HEK293 (cell line): ENCODE measurements at regions not wholly inside any gene's neighbourhood (a gene's known extent, or its start where the extent isn't known, plus 50 kb on each side); places are given as distances from the start of the nearest gene placed in this dataset.

Experiments used
- CTCF ChIA-PET: fragments of 350-600 bp; formaldehyde crosslinking; extraction: SDS; loops from one replicate; lab custom pipeline; 2021; ENCODE audit warnings: antibody characterized with exemption; lab: Yijun Ruan, JAX
- POLR2A ChIA-PET: fragments of 300-600 bp; formaldehyde crosslinking; extraction: SDS; loops from one replicate; lab custom pipeline; 2020; ENCODE audit warnings: antibody characterized with exemption, inconsistent platforms; lab: Yijun Ruan, JAX
- H3K27ac ChIP-seq: fragments of 200-500 bp; sonication (Bioruptor generic); 2 replicates; pipeline ENCODE4 v1.5.1; 2014; ENCODE audit warnings: low read depth, low read length, control low read depth, inconsistent platforms; ENCODE audit errors: extremely low read depth
- H3K36me3 ChIP-seq, 2 experiments: fragments of 200-500 bp in 1 of 2; sonication (Bioruptor generic) in 1 of 2; 1 replicate in 1 of 2; 2 replicates in 1 of 2; pipeline ENCODE4 v1.5.1; 2014 to 2017; ENCODE audit warnings: inconsistent platforms in 2 of 2, low read length in 2 of 2; ENCODE audit not compliant: control insufficient read depth in 2 of 2, insufficient read depth in 1 of 2
- H3K4me1 ChIP-seq: fragments of 200-500 bp; sonication (Bioruptor generic); 2 replicates; pipeline ENCODE4 v1.5.1; 2014; ENCODE audit warnings: mild to moderate bottlenecking, low read length, inconsistent platforms; ENCODE audit not compliant: control insufficient read depth, insufficient read depth
- H3K4me3 ChIP-seq: 2 replicates; pipeline ENCODE4 v1.5.1; 2011; ENCODE audit warnings: low read depth, mild to moderate bottlenecking, control low read depth, low read length, moderate library complexity
- H3K9me3 ChIP-seq: fragments of 200-500 bp; sonication (Bioruptor generic); 2 replicates; pipeline ENCODE4 v1.5.1; 2014; ENCODE audit warnings: low read depth, low read length, inconsistent platforms; ENCODE audit not compliant: control insufficient read depth, insufficient read depth
- HOXC10 ChIP-seq: sonication (generic); formaldehyde crosslinking; IDR thresholded peaks from 2 replicates; pipeline ENCODE4 v1.8.1; 2023; ENCODE audit warnings: mild to moderate bottlenecking, missing genetic modification reagents
- KLF17 ChIP-seq: fragments of 450-650 bp; formaldehyde crosslinking; IDR thresholded peaks from 2 replicates; pipeline ENCODE4 v1.5.1; 2016; ENCODE audit warnings: missing biosample characterization, missing genetic modification characterization
- KLF8 ChIP-seq: fragments of 450-650 bp; formaldehyde crosslinking; IDR thresholded peaks from 2 replicates; pipeline ENCODE4 v1.5.1; 2016; ENCODE audit warnings: missing biosample characterization, missing genetic modification characterization
- ZBTB44 ChIP-seq: fragments of 450-650 bp; IDR thresholded peaks from 2 replicates; pipeline ENCODE4 v1.5.1; 2018; ENCODE audit warnings: missing biosample characterization, mild to moderate bottlenecking, missing genetic modification characterization
- ZBTB7A ChIP-seq: fragments of 450-650 bp; formaldehyde crosslinking; IDR thresholded peaks from 2 replicates; pipeline ENCODE4 v1.5.1; 2016; ENCODE audit warnings: low read depth, missing biosample characterization, missing genetic modification characterization
- ZFP41 ChIP-seq: fragments of 450-650 bp; formaldehyde crosslinking; IDR thresholded peaks from 2 replicates; pipeline ENCODE4 v1.5.1; 2016; ENCODE audit warnings: missing biosample characterization, missing genetic modification characterization, borderline replicate concordance
- ZNF18 ChIP-seq: fragments of 450-650 bp; formaldehyde crosslinking; IDR thresholded peaks from 2 replicates; pipeline ENCODE4 v1.5.1; 2016; ENCODE audit warnings: missing biosample characterization, missing genetic modification characterization
- ZNF202 ChIP-seq: fragments of 450-650 bp; formaldehyde crosslinking; IDR thresholded peaks from 2 replicates; pipeline ENCODE4 v1.5.1; 2016; ENCODE audit warnings: missing biosample characterization, missing genetic modification characterization, borderline replicate concordance
- ZNF211 ChIP-seq: fragments of 450-650 bp; formaldehyde crosslinking; IDR thresholded peaks from 2 replicates; pipeline ENCODE4 v1.5.1; 2016; ENCODE audit warnings: low read depth, missing biosample characterization, missing genetic modification characterization
- ZNF221 ChIP-seq: fragments of 450-650 bp; formaldehyde crosslinking; IDR thresholded peaks from 2 replicates; pipeline ENCODE4 v1.5.1; 2017; ENCODE audit warnings: missing biosample characterization, missing genetic modification characterization, borderline replicate concordance
- ZNF274 ChIP-seq, 2 experiments: fragments of 200-500 bp in 1 of 2; fragments of 450-650 bp in 1 of 2; sonication (Bioruptor generic) in 1 of 2; formaldehyde crosslinking in 1 of 2; IDR thresholded peaks; 2 replicates each; pipeline versions ENCODE4 v1.5.1 to v1.6.1; 2014 to 2016; ENCODE audit warnings: borderline replicate concordance in 1 of 2, inconsistent platforms in 1 of 2, low read length in 1 of 2, missing biosample characterization in 1 of 2, missing genetic modification characterization in 1 of 2
- ZNF280C ChIP-seq: fragments of 450-650 bp; formaldehyde crosslinking; IDR thresholded peaks from 2 replicates; pipeline ENCODE4 v1.5.1; 2016; ENCODE audit warnings: missing biosample characterization, missing genetic modification characterization
- ZNF366 ChIP-seq: fragments of 450-650 bp; formaldehyde crosslinking; conservative IDR thresholded peaks from 2 replicates; pipeline ENCODE4 v1.5.1; 2016; ENCODE audit warnings: missing biosample characterization, missing genetic modification characterization
- ZNF37A ChIP-seq: fragments of 450-650 bp; IDR thresholded peaks from 2 replicates; pipeline ENCODE4 v1.5.1; 2018; ENCODE audit warnings: missing biosample characterization, missing genetic modification characterization
- ZNF391 ChIP-seq: fragments of 450-650 bp; formaldehyde crosslinking; IDR thresholded peaks from 2 replicates; pipeline ENCODE4 v1.5.1; 2016; ENCODE audit warnings: low read depth, missing biosample characterization, missing genetic modification characterization, borderline replicate concordance
- ZNF488 ChIP-seq: fragments of 450-650 bp; formaldehyde crosslinking; IDR thresholded peaks from 2 replicates; pipeline ENCODE4 v1.5.1; 2016; ENCODE audit warnings: missing biosample characterization, missing genetic modification characterization
- ZNF501 ChIP-seq: fragments of 450-650 bp; formaldehyde crosslinking; IDR thresholded peaks from 2 replicates; pipeline ENCODE4 v1.5.1; 2016; ENCODE audit warnings: missing biosample characterization, missing genetic modification characterization
- ZNF544 ChIP-seq: fragments of 450-650 bp; formaldehyde crosslinking; IDR thresholded peaks from 2 replicates; pipeline ENCODE4 v1.5.0; 2017; ENCODE audit warnings: missing biosample characterization, missing genetic modification characterization
- ZNF626 ChIP-seq: fragments of 450-650 bp; sonication (Bioruptor Pico); formaldehyde crosslinking; IDR thresholded peaks from 2 replicates; pipeline ENCODE4 v1.5.1; 2018; ENCODE audit warnings: missing biosample characterization, missing genetic modification characterization, inconsistent platforms
- ZNF660 ChIP-seq: fragments of 450-650 bp; IDR thresholded peaks from 2 replicates; pipeline ENCODE4 v1.5.1; 2018; ENCODE audit warnings: missing biosample characterization, mild to moderate bottlenecking, missing genetic modification characterization
- ZSCAN5A ChIP-seq: fragments of 450-650 bp; formaldehyde crosslinking; IDR thresholded peaks from 2 replicates; pipeline ENCODE4 v1.5.1; 2016; ENCODE audit warnings: missing biosample characterization, missing genetic modification characterization

GRCh38 chr4:181671672-181672071, 571.5 kb upstream of the TENM3 start (continued):
- TF ChIP-seq KLF17 (tag by site-specific recombination) (no peak), ZNF280C (no peak), ZNF544 (tag by site-specific recombination) (no peak), ZNF488 (tag by site-specific recombination) (no peak), ZNF626 (tag by site-specific recombination) (no peak), ZNF391 (tag by site-specific recombination) (no peak), ZSCAN5A (tag by site-specific recombination) (no peak), ZNF18 (no peak), ZBTB44 (tag by site-specific recombination) (no peak), ZNF501 (tag by site-specific recombination) (no peak)

- Histone ChIP-seq H3K36me3 (no peaks in the 10 kb centered on the region), H3K4me1 (no peaks in the 10 kb centered on the region), H3K27ac (no peak overlapping the region)
- POLR2A ChIA-PET, result no interaction called here
- TF ChIP-seq ZBTB7A (tag by site-specific recombination) (no peak), KLF8 (no peak), ZNF626 (tag by site-specific recombination) (no peak), ZNF37A (tag by site-specific recombination) (no peak), ZNF366 (tag by site-specific recombination) (no peak), ZNF221 (tag by site-specific recombination) (no peak), ZNF660 (tag by site-specific recombination) (no peak), ZNF211 (tag by site-specific recombination) (no peak), ZFP41 (tag by site-specific recombination) (no peak), ZNF274 (IDR thresholded peaks at IDR 0.05; ENCODE audit: low read length) (no peak), ZNF274 (tag by site-specific recombination; IDR thresholded peaks at IDR 0.05; ENCODE audit: borderline replicate concordance) (no peak), ZNF202 (no peak), HOXC10 (no peak)
- TF ChIP-seq, all 188 proteins: peak for 0
- H3K4me3 ChIP-seq, result no peak overlapping the region
- H3K9me3 ChIP-seq, result no peaks in the 10 kb centered on the region
- CTCF ChIA-PET, result interaction anchor here (0.6 kb wide), 1 partner anchor 1507 kb away, joined by 3 read pairs; no protein-coding TSS in a partner anchor
Measured at GRCh38 chr4:181672751-181673150, 570.5 kb upstream of the TENM3 start.
